HEK293T (cell line): ENCODE measurements at regions not wholly inside any gene's neighbourhood (a gene's known extent, or its start where the extent isn't known, plus 50 kb on each side); places are given as distances from the start of the nearest gene placed in this dataset.

Experiments used
- CTCF ChIA-PET: fragments of 350-600 bp; formaldehyde crosslinking; extraction: SDS; loops from one replicate; lab custom pipeline; 2021; ENCODE audit warnings: antibody characterized with exemption, inconsistent platforms; lab: Yijun Ruan, JAX
- POLR2A ChIA-PET: fragments of 350-600 bp; formaldehyde crosslinking; extraction: SDS; loops from one replicate; lab custom pipeline; 2020; ENCODE audit warnings: antibody characterized with exemption, inconsistent platforms; lab: Yijun Ruan, JAX
- DNase-seq: peaks from one replicate; pipeline ENCODE4 v3.0.0; 2012; ENCODE audit warnings: mixed read lengths; ENCODE audit errors: extremely low spot score
- ARNT ChIP-seq: fragments of 450-650 bp; IDR thresholded peaks from 2 replicates; pipeline ENCODE4 v1.6.1; 2017; ENCODE audit warnings: mild to moderate bottlenecking
- BHLHE40 ChIP-seq: fragments of 450-650 bp; IDR thresholded peaks from 2 replicates; pipeline ENCODE4 v1.6.1; 2016; ENCODE audit warnings: mild to moderate bottlenecking, moderate library complexity, borderline replicate concordance
- CTBP1 ChIP-seq: fragments of 450-650 bp; IDR thresholded peaks from 2 replicates; pipeline ENCODE4 v1.6.1; 2016; ENCODE audit warnings: borderline replicate concordance
- ELF4 ChIP-seq: fragments of 450-650 bp; IDR thresholded peaks from 2 replicates; pipeline ENCODE4 v1.6.1; 2017; ENCODE audit warnings: antibody characterized with exemption
- FOXA1 ChIP-seq: fragments of 450-650 bp; IDR thresholded peaks from 2 replicates; pipeline ENCODE4 v1.6.1; 2016; ENCODE audit warnings: mild to moderate bottlenecking
- FOXK2 ChIP-seq: fragments of 450-650 bp; IDR thresholded peaks from 2 replicates; pipeline ENCODE4 v1.6.1; 2016; ENCODE audit warnings: mild to moderate bottlenecking
- FOXM1 ChIP-seq: fragments of 450-650 bp; IDR thresholded peaks from 2 replicates; pipeline ENCODE4 v1.6.1; 2017; ENCODE audit warnings: mild to moderate bottlenecking, borderline replicate concordance
- HDGF ChIP-seq: fragments of 450-650 bp; IDR thresholded peaks from 2 replicates; pipeline ENCODE4 v1.6.1; 2017; ENCODE audit warnings: antibody characterized with exemption, borderline replicate concordance
- L3MBTL2 ChIP-seq: fragments of 450-650 bp; conservative IDR thresholded peaks from 2 replicates; pipeline ENCODE4 v1.6.1; 2016; ENCODE audit warnings: mild to moderate bottlenecking
- LEF1 ChIP-seq: fragments of 450-650 bp; IDR thresholded peaks from 2 replicates; pipeline ENCODE4 v1.6.1; 2017; ENCODE audit warnings: mild to moderate bottlenecking, borderline replicate concordance
- NFRKB ChIP-seq: fragments of 450-650 bp; IDR thresholded peaks from 2 replicates; pipeline ENCODE4 v1.6.1; 2016; ENCODE audit warnings: mild to moderate bottlenecking, moderate library complexity
- PKNOX1 ChIP-seq: fragments of 450-650 bp; IDR thresholded peaks from 2 replicates; pipeline ENCODE4 v1.6.1; 2016
- SP1 ChIP-seq: fragments of 450-650 bp; IDR thresholded peaks from 2 replicates; pipeline ENCODE4 v1.6.1; 2017
- SUZ12 ChIP-seq: fragments of 450-650 bp; IDR thresholded peaks from 2 replicates; pipeline ENCODE4 v1.6.1; 2016; ENCODE audit warnings: mild to moderate bottlenecking
- TARDBP ChIP-seq: fragments of 450-650 bp; IDR thresholded peaks from 2 replicates; pipeline ENCODE4 v1.6.1; 2016
- ZNF384 ChIP-seq: fragments of 450-650 bp; IDR thresholded peaks from 2 replicates; pipeline ENCODE4 v1.6.1; 2016

GRCh38 chr6:90790696-90791095 is 203.8 kb upstream of the MAP3K7 start:
- no peak for DNase-seq
- CTCF ChIA-PET, result no interaction called here
- TF ChIP-seq ARNT (no peak), SP1 (no peak), LEF1 (no peak), NFRKB (no peak), TARDBP (no peak), CTBP1 (no peak), ZNF384 (no peak), HDGF (no peak), BHLHE40 (no peak), SUZ12 (no peak), L3MBTL2 (no peak), ELF4 (no peak), FOXA1 (no peak), FOXM1 (no peak), FOXK2 (no peak), PKNOX1 (no peak)
- POLR2A ChIA-PET, result no interaction called here

- no peak for DNase-seq
- ChIA-PET POLR2A (no interaction called here), CTCF (no interaction called here)
- TF ChIP-seq PKNOX1 (no peak), BHLHE40 (no peak), FOXK2 (no peak), TARDBP (no peak), CTBP1 (no peak), SUZ12 (no peak), ELF4 (no peak), NFRKB (no peak), SP1 (no peak), LEF1 (no peak), ZNF384 (no peak), FOXA1 (no peak), L3MBTL2 (no peak)
Observed at GRCh38 chr6:90790058-90790457, 203.2 kb upstream of the MAP3K7 start.

- no peak for TF ChIP-seq FOXA1
- TF ChIP-seq NFRKB, result no peak
- TF ChIP-seq SP1, result no peak
- TF ChIP-seq L3MBTL2, result no peak
- TF ChIP-seq ELF4, result no peak
- no peak for TF ChIP-seq FOXK2
- no peak for TF ChIP-seq SUZ12
- TF ChIP-seq ZNF384, result no peak
- TF ChIP-seq ARNT, result no peak
- TF ChIP-seq LEF1, result no peak
- no peak for TF ChIP-seq PKNOX1
- TF ChIP-seq CTBP1, result no peak
- no peak for TF ChIP-seq FOXM1
- TF ChIP-seq BHLHE40, result no peak
- TF ChIP-seq HDGF, result no peak
- no peak for TF ChIP-seq TARDBP
- CTCF ChIA-PET, result no interaction called here
- POLR2A ChIA-PET, result no interaction called here
- DNase-seq, result no peak
Observed at GRCh38 chr6:90788781-90789180, 201.9 kb upstream of the MAP3K7 start.

DNA sequence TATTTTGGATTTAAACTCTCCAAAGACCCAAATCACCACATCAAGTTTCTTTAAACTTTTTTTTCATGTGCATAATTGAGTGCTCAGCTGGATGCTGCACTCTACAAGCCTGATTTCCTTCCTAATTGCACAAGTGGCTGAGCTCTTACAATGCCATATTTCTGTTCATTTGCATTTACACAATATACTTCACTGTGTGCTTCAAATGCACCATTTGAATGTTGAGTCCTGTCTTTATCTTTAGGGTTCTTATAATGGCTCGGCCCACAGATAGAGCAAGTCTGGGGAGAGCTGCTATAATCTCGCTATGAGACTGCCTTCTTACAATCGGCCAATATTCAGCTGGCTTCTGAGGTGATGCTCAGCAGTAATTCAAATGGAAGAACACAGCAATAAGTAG is 200.6 kb upstream of the MAP3K7 start:
- no peak for TF ChIP-seq TARDBP
- no peak for TF ChIP-seq ARNT
- TF ChIP-seq FOXK2, result no peak
- no peak for TF ChIP-seq SP1
- ChIA-PET POLR2A (no interaction called here), CTCF (no interaction called here)
- no peak for DNase-seq

DNA sequence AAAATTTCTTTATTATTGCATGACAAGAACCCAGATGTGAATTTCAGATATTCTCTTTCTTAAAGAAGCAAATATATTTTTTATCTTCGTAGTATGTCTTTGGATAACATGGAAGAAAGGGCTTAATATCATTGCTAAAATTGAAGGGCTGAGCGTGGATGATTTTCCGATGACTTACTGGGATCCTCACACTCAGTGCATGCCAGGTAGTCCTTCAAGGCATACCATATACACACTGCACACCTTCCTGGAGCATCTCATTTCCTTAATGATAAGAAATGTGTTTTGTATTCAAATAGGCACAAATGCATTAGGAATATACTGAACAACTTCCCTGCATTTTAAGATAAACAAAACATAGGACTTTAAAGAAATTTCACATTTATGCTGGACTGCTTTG is 193.9 kb upstream of the MAP3K7 start:
- no peak for DNase-seq
- ChIA-PET CTCF (interaction anchor here (0.7 kb wide), 1 partner anchor 20 kb away, joined by 3 read pairs; no protein-coding TSS in a partner anchor), POLR2A (no interaction called here)
- TF ChIP-seq LEF1 (no peak), HDGF (no peak)

DNA sequence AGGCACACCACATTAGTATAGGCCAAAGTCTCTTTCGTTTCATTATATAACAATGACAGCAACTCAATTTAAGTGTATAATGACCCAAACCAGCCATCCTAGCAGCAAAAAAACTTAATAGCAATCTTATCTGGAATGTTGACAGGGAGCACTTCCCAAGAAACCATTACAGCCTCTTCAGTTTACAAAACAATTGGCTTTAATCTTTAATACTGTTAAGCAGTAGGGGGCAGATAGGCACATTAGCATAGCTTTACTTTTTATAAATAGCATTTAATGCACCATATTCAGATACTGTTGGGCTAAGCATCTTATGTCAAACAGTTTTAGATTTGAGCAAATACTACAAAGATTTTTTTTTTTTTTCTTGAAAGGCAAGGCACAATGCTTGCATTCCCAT is 193.3 kb upstream of the MAP3K7 start:
- POLR2A ChIA-PET, result no interaction called here
- no peak for TF ChIP-seq FOXA1
- no peak for TF ChIP-seq CTBP1
- TF ChIP-seq HDGF, result no peak
- TF ChIP-seq BHLHE40, result no peak
- no peak for TF ChIP-seq ARNT
- TF ChIP-seq FOXK2, result no peak
- TF ChIP-seq ELF4, result no peak
- TF ChIP-seq FOXM1, result no peak
- TF ChIP-seq TARDBP, result no peak
- TF ChIP-seq SP1, result no peak
- TF ChIP-seq SUZ12, result no peak
- TF ChIP-seq L3MBTL2, result no peak
- no peak for TF ChIP-seq PKNOX1
- TF ChIP-seq LEF1, result no peak
- TF ChIP-seq NFRKB, result no peak
- TF ChIP-seq ZNF384, result no peak
- no peak for DNase-seq
- CTCF ChIA-PET, result no interaction called here
